Stomach (tissue), 4 donors: ENCODE measurements at regions not wholly inside any gene's neighbourhood (a gene's known extent, or its start where the extent isn't known, plus 50 kb on each side); places are given as distances from the start of the nearest gene placed in this dataset.

Experiments
- POLR2A ChIP-seq, 4 donors: fragments of 450-650 bp; IDR thresholded peaks; one replicate each; pipeline ENCODE4 v1.6.1; 2016; ENCODE audit warnings: antibody characterized with exemption in 4 of 4, control low read depth in 2 of 4, mild to moderate bottlenecking in 1 of 4, moderate library complexity in 1 of 4
- POLR2AphosphoS5 ChIP-seq, 3 donors: sonication (generic); formaldehyde crosslinking; IDR thresholded peaks; one replicate each; pipeline ENCODE4 v1.6.1; 2016; ENCODE audit warnings: antibody characterized with exemption in 3 of 3
- TF ChIP-seq, protein P1 (sequence below), 7 experiments: fragments of 450-650 bp in 4 of 7; fragments of 200-600 bp in 3 of 7; sonication (generic) in 3 of 7; IDR thresholded peaks; one replicate each; pipeline ENCODE4 v1.5.1; 2016 to 2019; ENCODE audit warnings: antibody characterized with exemption in 7 of 7, control low read depth in 2 of 7, mild to moderate bottlenecking in 1 of 7

- TF ChIP-seq, protein P1, sequence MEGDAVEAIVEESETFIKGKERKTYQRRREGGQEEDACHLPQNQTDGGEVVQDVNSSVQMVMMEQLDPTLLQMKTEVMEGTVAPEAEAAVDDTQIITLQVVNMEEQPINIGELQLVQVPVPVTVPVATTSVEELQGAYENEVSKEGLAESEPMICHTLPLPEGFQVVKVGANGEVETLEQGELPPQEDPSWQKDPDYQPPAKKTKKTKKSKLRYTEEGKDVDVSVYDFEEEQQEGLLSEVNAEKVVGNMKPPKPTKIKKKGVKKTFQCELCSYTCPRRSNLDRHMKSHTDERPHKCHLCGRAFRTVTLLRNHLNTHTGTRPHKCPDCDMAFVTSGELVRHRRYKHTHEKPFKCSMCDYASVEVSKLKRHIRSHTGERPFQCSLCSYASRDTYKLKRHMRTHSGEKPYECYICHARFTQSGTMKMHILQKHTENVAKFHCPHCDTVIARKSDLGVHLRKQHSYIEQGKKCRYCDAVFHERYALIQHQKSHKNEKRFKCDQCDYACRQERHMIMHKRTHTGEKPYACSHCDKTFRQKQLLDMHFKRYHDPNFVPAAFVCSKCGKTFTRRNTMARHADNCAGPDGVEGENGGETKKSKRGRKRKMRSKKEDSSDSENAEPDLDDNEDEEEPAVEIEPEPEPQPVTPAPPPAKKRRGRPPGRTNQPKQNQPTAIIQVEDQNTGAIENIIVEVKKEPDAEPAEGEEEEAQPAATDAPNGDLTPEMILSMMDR (IDR thresholded peaks at IDR 0.05): no peak
- no peak for TF ChIP-seq POLR2A (IDR thresholded peaks at IDR 0.05)
- no peak for TF ChIP-seq POLR2AphosphoS5 (IDR thresholded peaks at IDR 0.05)
Observed at GRCh38 chr6:9240861-9241260, 805.5 kb upstream of the SLC35B3 start.
